ENCODE measurements at regions not wholly inside any gene's neighbourhood (a gene's known extent, or its start where the extent isn't known, plus 50 kb on each side); places are given as distances from the start of the nearest gene placed in this dataset.

- TF ChIP-seq FOS (IDR thresholded peaks at IDR 0.05; ENCODE audit: borderline replicate concordance, extremely low read depth, insufficient read length): no peak
- TF ChIP-seq NR2F1 (conservative IDR thresholded peaks at IDR 0.05): no peak
Measured at GRCh38 chr5:92969191-92969780, 611.7 kb downstream of the NR2F1-AS1 start (continued).

DNA sequence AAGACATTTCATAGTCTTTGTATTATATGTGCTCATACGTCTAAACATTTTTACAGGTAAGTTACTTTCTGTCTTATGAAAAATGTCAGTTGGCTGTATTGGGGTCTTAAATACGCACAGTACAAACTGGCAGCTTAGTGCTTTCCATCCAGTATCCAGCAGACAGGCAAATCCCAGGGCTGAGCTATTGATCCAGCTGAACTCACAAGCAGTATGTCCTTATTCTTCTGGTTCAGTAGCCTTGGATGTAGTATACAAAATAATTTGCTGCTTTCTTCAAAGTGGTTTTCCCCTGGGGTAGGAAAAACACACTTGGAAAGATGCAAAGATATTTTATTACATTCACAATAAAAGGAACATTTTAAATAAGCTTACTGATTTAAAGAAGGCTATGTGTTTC, 617.2 kb downstream of the NR2F1-AS1 start:
- RAD21 ChIA-PET (ENCODE audit: unreplicated experiment): no interaction called here
- intact Hi-C loops (cut with micrococcal nuclease; ENCODE audit: unreplicated experiment): no loop called here

More for the DNA sequence above, 617.2 kb downstream of the NR2F1-AS1 start:
- TF ChIP-seq KDM1A (IDR thresholded peaks at IDR 0.05; ENCODE audit: borderline replicate concordance) (no peak), NR2C1 (IDR thresholded peaks at IDR 0.05) (no peak), BACH1 (IDR thresholded peaks at IDR 0.05; ENCODE audit: borderline replicate concordance) (no peak), YBX1 (IDR thresholded peaks at IDR 0.05) (no peak), JUND (IDR thresholded peaks at IDR 0.05; ENCODE audit: low read depth, low read length) (no peak), POLR2AphosphoS5 (IDR thresholded peaks at IDR 0.05; ENCODE audit: low read length) (no peak), FOXM1 (IDR thresholded peaks at IDR 0.05; ENCODE audit: low read depth, low read length) (no peak), CHD4 (IDR thresholded peaks at IDR 0.05) (no peak), USF1 (IDR thresholded peaks at IDR 0.05; ENCODE audit: borderline replicate concordance, extremely low read length, insufficient read depth, low read depth, low read length) (no peak), MYB (IDR thresholded peaks at IDR 0.05; ENCODE audit: borderline replicate concordance, low read depth, low read length) (no peak), ZNF274 (IDR thresholded peaks at IDR 0.05; ENCODE audit: insufficient read depth, insufficient read length) (no peak)
- TF ChIP-seq, protein P1, sequence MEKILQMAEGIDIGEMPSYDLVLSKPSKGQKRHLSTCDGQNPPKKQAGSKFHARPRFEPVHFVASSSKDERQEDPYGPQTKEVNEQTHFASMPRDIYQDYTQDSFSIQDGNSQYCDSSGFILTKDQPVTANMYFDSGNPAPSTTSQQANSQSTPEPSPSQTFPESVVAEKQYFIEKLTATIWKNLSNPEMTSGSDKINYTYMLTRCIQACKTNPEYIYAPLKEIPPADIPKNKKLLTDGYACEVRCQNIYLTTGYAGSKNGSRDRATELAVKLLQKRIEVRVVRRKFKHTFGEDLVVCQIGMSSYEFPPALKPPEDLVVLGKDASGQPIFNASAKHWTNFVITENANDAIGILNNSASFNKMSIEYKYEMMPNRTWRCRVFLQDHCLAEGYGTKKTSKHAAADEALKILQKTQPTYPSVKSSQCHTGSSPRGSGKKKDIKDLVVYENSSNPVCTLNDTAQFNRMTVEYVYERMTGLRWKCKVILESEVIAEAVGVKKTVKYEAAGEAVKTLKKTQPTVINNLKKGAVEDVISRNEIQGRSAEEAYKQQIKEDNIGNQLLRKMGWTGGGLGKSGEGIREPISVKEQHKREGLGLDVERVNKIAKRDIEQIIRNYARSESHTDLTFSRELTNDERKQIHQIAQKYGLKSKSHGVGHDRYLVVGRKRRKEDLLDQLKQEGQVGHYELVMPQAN (conservative IDR thresholded peaks at IDR 0.05): no peak
- Histone ChIP-seq H3K4me1 (ENCODE audit: control insufficient read depth, insufficient read depth, low read length) (no peaks in the 10 kb centered on the region), H3K27ac (ENCODE audit: control insufficient read depth, insufficient read depth) (no peak overlapping the region), H3K27me3 (replicated peaks in 1 of 2; ENCODE audit: control insufficient read depth in 2 of 2, insufficient read depth in 2 of 2, low read length in 1 of 2) (no peaks in the 10 kb centered on the region), H4K20me1 (ENCODE audit: control insufficient read depth, insufficient read depth) (no peaks in the 10 kb centered on the region), H3K79me2 (ENCODE audit: control insufficient read depth, insufficient read depth, low read length) (no peaks in the 10 kb centered on the region), H3K36me3 (ENCODE audit: control insufficient read depth in 2 of 2, insufficient read depth in 2 of 2, low read length in 1 of 2) (no peaks in the 10 kb centered on the region), H3K9me3 (replicated peaks; ENCODE audit: control insufficient read depth, insufficient read depth, low read length) (no peaks in the 10 kb centered on the region), H3K4me3 (no peak overlapping the region), H3K9ac (ENCODE audit: control insufficient read depth, insufficient read depth, low read length) (no peak overlapping the region), H3K4me2 (ENCODE audit: control insufficient read depth, insufficient read depth) (no peak overlapping the region), H2AFZ (ENCODE audit: control insufficient read depth, low read depth, low read length) (no peak overlapping the region)
- ChIA-PET POLR2A (no interaction called here), CTCF (no interaction called here), SMC1A (ENCODE audit: uncharacterized antibody, unreplicated experiment) (interaction anchor here (0.6 kb wide), 1 partner anchor 120 kb away, joined by 4 read pairs; no protein-coding TSS in a partner anchor)
- ATAC-seq (no peak), FAIRE-seq (no peak), DNase-seq (ENCODE audit: low read depth, low spot score) (no peak)
- BruUV-seq (replicated peaks): no TSS peak
- in situ Hi-C loops (cut with MboI): no loop called here
- WGBS (ENCODE audit: insufficient coverage, insufficient replicate concordance, low lambda C conversion rate, missing lambda C conversion rate): 2% methylated on average over 2 of the region's 2 CpGs

All from GM12878 (cell line).